ENCODE measurements at regions not wholly inside any gene's neighbourhood (a gene's known extent, or its start where the extent isn't known, plus 50 kb on each side); places are given as distances from the start of the nearest gene placed in this dataset.
"Not testable (repeated sequence)": the region's sequence is repeated elsewhere in the genome, so short reads cannot be mapped to it uniquely, and the experiment has no call there.

- no peak for DNase-seq (ENCODE audit: low read depth)
These were observed 110.3 kb upstream of the TMEM170B start for GRCh38 chr6:11427091-11427722.

- DNase-seq (ENCODE audit: low read depth): no peak
These were observed 111.0 kb upstream of the TMEM170B start for GRCh38 chr6:11426571-11426970.

GRCh38 chr6:11425876-11426275, 111.7 kb upstream of the TMEM170B start:
- DNase-seq (ENCODE audit: low read depth): no peak

- no peak for DNase-seq (ENCODE audit: low read depth)
These were observed 112.1 kb upstream of the TMEM170B start for GRCh38 chr6:11425431-11425871.

GRCh38 chr6:11424395-11425034, 113.0 kb upstream of the TMEM170B start:
- no peak for DNase-seq (ENCODE audit: low read depth)

- DNase-seq (ENCODE audit: low read depth): no peak
These were observed 113.9 kb upstream of the TMEM170B start for GRCh38 chr6:11423667-11424066.

GRCh38 chr6:11423072-11423471, 114.5 kb upstream of the TMEM170B start:
- no peak for DNase-seq (ENCODE audit: low read depth)

GRCh38 chr6:11419763-11420453, 117.6 kb upstream of the TMEM170B start:
- DNase-seq (ENCODE audit: low read depth): no peak

GRCh38 chr6:11418290-11418905, 119.2 kb upstream of the TMEM170B start:
- DNase-seq (ENCODE audit: low read depth): no peak

- DNase-seq (ENCODE audit: low read depth): no peak
These were observed 120.5 kb upstream of the TMEM170B start for GRCh38 chr6:11416936-11417576.

- not testable (repeated sequence) for DNase-seq (ENCODE audit: low read depth)
These were observed 121.2 kb upstream of the TMEM170B start for GRCh38 chr6:11416099-11416935.

GRCh38 chr6:11415557-11415956, 122.0 kb upstream of the TMEM170B start:
- no peak for DNase-seq (ENCODE audit: low read depth)

- no peak for DNase-seq (ENCODE audit: low read depth)
These were observed 123.2 kb upstream of the TMEM170B start for GRCh38 chr6:11414176-11414963.

- no peak for DNase-seq (ENCODE audit: low read depth)
These were observed 123.8 kb upstream of the TMEM170B start for GRCh38 chr6:11413728-11414127.

- DNase-seq (ENCODE audit: low read depth): no peak
These were observed 124.3 kb upstream of the TMEM170B start for GRCh38 chr6:11413117-11413687.

- no peak for DNase-seq (ENCODE audit: low read depth)
These were observed 124.9 kb upstream of the TMEM170B start for GRCh38 chr6:11412616-11413015.

- no peak for DNase-seq (ENCODE audit: low read depth)
These were observed 125.5 kb upstream of the TMEM170B start for GRCh38 chr6:11412011-11412424.

GRCh38 chr6:11411593-11411992, 126.0 kb upstream of the TMEM170B start:
- no peak for DNase-seq (ENCODE audit: low read depth)

- DNase-seq (ENCODE audit: low read depth): no peak
These were observed 126.8 kb upstream of the TMEM170B start for GRCh38 chr6:11410539-11411307.
